DLD1 (cell line): ENCODE measurements at regions not wholly inside any gene's neighbourhood (a gene's known extent, or its start where the extent isn't known, plus 50 kb on each side); places are given as distances from the start of the nearest gene placed in this dataset.
"Not testable (repeated sequence)": the region's sequence is repeated elsewhere in the genome, so short reads cannot be mapped to it uniquely, and the experiment has no call there.

Experiments used
- in situ Hi-C: cut with HindIII; loops from 2 replicates; pipeline ENCODE4 v1.10.0; 2017; ENCODE audit warnings: low sequenced_read_pairs

- in situ Hi-C loops, result loop anchor here (25.0 kb wide), 1 partner anchor 120 kb away; no protein-coding TSS in a partner anchor
These were observed 57.9 kb downstream of the FANCF start for GRCh38 chr11:22567759-22568158.

GRCh38 chr11:22566293-22566692 lies 59.3 kb downstream of the FANCF start:
- in situ Hi-C loops, result loop anchor here (25.0 kb wide), 1 partner anchor 121 kb away; no protein-coding TSS in a partner anchor

- in situ Hi-C loops, result loop anchor here (25.0 kb wide), 1 partner anchor 126 kb away; no protein-coding TSS in a partner anchor
These were observed 64.3 kb downstream of the FANCF start for GRCh38 chr11:22561283-22561682.

- in situ Hi-C loops, result loop anchor here (25.0 kb wide), 1 partner anchor 128 kb away; no protein-coding TSS in a partner anchor
These were observed 66.2 kb downstream of the FANCF start for GRCh38 chr11:22559416-22559815.

GRCh38 chr11:22558664-22559063 lies 67.0 kb downstream of the FANCF start:
- in situ Hi-C loops, result loop anchor here (25.0 kb wide), 1 partner anchor 129 kb away; no protein-coding TSS in a partner anchor

GRCh38 chr11:22556381-22556780 lies 69.2 kb downstream of the FANCF start:
- in situ Hi-C loops, result loop anchor here (25.0 kb wide), 1 partner anchor 131 kb away; no protein-coding TSS in a partner anchor

GRCh38 chr11:22555881-22556280 lies 69.7 kb downstream of the FANCF start:
- in situ Hi-C loops, result loop anchor here (25.0 kb wide), 1 partner anchor 131 kb away; no protein-coding TSS in a partner anchor

- in situ Hi-C loops, result loop anchor here (25.0 kb wide), 1 partner anchor 133 kb away; no protein-coding TSS in a partner anchor
These were observed 71.4 kb downstream of the FANCF start for GRCh38 chr11:22554221-22554620.

- in situ Hi-C loops, result loop anchor here (25.0 kb wide), 1 partner anchor 134 kb away; no protein-coding TSS in a partner anchor
These were observed 72.7 kb downstream of the FANCF start for GRCh38 chr11:22552885-22553284.

GRCh38 chr11:22546746-22547145 lies 78.9 kb downstream of the FANCF start:
- in situ Hi-C loops, result no loop called here

- in situ Hi-C loops, result no loop called here
These were observed 82.4 kb downstream of the FANCF start for GRCh38 chr11:22543261-22543660.

- in situ Hi-C loops, result no loop called here
These were observed 85.8 kb downstream of the FANCF start for GRCh38 chr11:22539821-22540256.

GRCh38 chr11:22536071-22536470 lies 89.6 kb downstream of the FANCF start:
- in situ Hi-C loops, result no loop called here

- in situ Hi-C loops, result not testable (repeated sequence)
These were observed 96.8 kb downstream of the FANCF start for GRCh38 chr11:22528612-22529429.

GRCh38 chr11:22522225-22522624 lies 103.4 kb downstream of the FANCF start:
- in situ Hi-C loops, result no loop called here

- in situ Hi-C loops, result no loop called here
These were observed 104.4 kb downstream of the FANCF start for GRCh38 chr11:22521226-22521625.

- in situ Hi-C loops, result no loop called here
These were observed 105.1 kb downstream of the FANCF start for GRCh38 chr11:22520521-22520920.

- in situ Hi-C loops, result not testable (repeated sequence)
These were observed 107.3 kb downstream of the FANCF start for GRCh38 chr11:22518344-22518743.

GRCh38 chr11:22516111-22516510 lies 109.5 kb downstream of the FANCF start:
- in situ Hi-C loops, result no loop called here

- in situ Hi-C loops, result no loop called here
These were observed 113.2 kb downstream of the FANCF start for GRCh38 chr11:22512457-22512856.

GRCh38 chr11:22510741-22511140 lies 114.9 kb downstream of the FANCF start:
- in situ Hi-C loops, result no loop called here

- in situ Hi-C loops, result no loop called here
These were observed 115.6 kb downstream of the FANCF start for GRCh38 chr11:22510010-22510409.
